K562 (cell line): ENCODE measurements at regions not wholly inside any gene's neighbourhood (a gene's known extent, or its start where the extent isn't known, plus 50 kb on each side); places are given as distances from the start of the nearest gene placed in this dataset.

Experiments used
- ATAC-seq: fragments of 200-7000 bp; cut with Tn5 transposase; 3 replicates; pipeline ENCODE4 v1.9.1; 2020; ENCODE audit warnings: moderate library complexity
- BruUV-seq: library from RNA; stranded (reverse); fragments of 400-500 nt; replicated peaks from 2 replicates; lab custom pipeline; 2021; lab: Mats Ljungman, UMichigan
- CTCF ChIA-PET: fragments of 300-600 bp; formaldehyde crosslinking; extraction: SDS; loops from one replicate; lab custom pipeline; 2021; ENCODE audit warnings: low intra/inter-chr PET ratio; lab: Yijun Ruan, JAX
- POLR2A ChIA-PET: fragments of 300-600, 350-650 bp; sonication (Branson Sonifier 250); formaldehyde crosslinking; extraction: SDS; loops from one replicate; lab custom pipeline; 2021; ENCODE audit warnings: antibody characterized with exemption, inconsistent platforms; lab: Yijun Ruan, JAX
- DNase-seq, 4 experiments: peaks; one replicate each; pipeline versions ENCODE4 v3.0.0 to v3.0.0-alpha.2; 2011 to 2018; ENCODE audit warnings: low spot score in 3 of 4, mixed read lengths in 3 of 4; ENCODE audit errors: extremely low read depth in 1 of 4
- FAIRE-seq: peaks from 2 replicates; lab custom pipeline; 2011; peaks lifted over from hg19 to GRCh38; lab: Jason Lieb, UNC
- H2AFZ ChIP-seq: 2 replicates; pipeline ENCODE4 v1.6.0; 2011; ENCODE audit warnings: low read depth, low read length, control low read depth, inconsistent platforms
- H3K27ac ChIP-seq: fragments of 200-600 bp; 3 replicates; pipeline ENCODE4 v1.8.0; 2011; ENCODE audit warnings: low read depth, mild to moderate bottlenecking, control low read depth, inconsistent platforms, low read length, moderate library complexity, mixed read lengths; ENCODE audit errors: extremely low read depth
- H3K27me3 ChIP-seq, 2 experiments: fragments of 300-600 bp in 1 of 2; 2 replicates in 1 of 2; 3 replicates in 1 of 2; pipeline versions ENCODE4 v1.6.0 to v1.8.0; 2011; ENCODE audit warnings: inconsistent platforms in 2 of 2, low read length in 2 of 2, mild to moderate bottlenecking in 1 of 2, mixed read lengths in 1 of 2, moderate library complexity in 1 of 2; ENCODE audit not compliant: control insufficient read depth in 2 of 2, insufficient read depth in 2 of 2
- H3K36me3 ChIP-seq: fragments of 300-600 bp; 3 replicates; pipeline ENCODE4 v1.8.0; 2011; ENCODE audit warnings: mild to moderate bottlenecking, low read length, inconsistent platforms; ENCODE audit not compliant: control insufficient read depth, insufficient read depth
- H3K4me1 ChIP-seq, 2 experiments: fragments of 200-600 bp in 1 of 2; replicated peaks in 1 of 2; 2 replicates in 1 of 2; 3 replicates in 1 of 2; pipeline versions ENCODE4 v1.5.1 to v1.8.0; 2011; ENCODE audit warnings: inconsistent platforms in 2 of 2, low read length in 2 of 2, mild to moderate bottlenecking in 1 of 2, mixed read lengths in 1 of 2, moderate library complexity in 1 of 2; ENCODE audit not compliant: control insufficient read depth in 2 of 2, insufficient read depth in 2 of 2
- H3K4me2 ChIP-seq: 2 replicates; pipeline ENCODE4 v1.6.1; 2011; ENCODE audit warnings: low read length, control low read depth, inconsistent platforms, mixed read lengths; ENCODE audit not compliant: insufficient read depth
- H3K4me3 ChIP-seq: fragments of 200-600 bp; sonication (generic), shearing (Covaris generic); 2 replicates; pipeline ENCODE4 v1.5.1; 2016; ENCODE audit warnings: control low read depth, inconsistent platforms
- H3K79me2 ChIP-seq: fragments of 200-600 bp; 3 replicates; pipeline ENCODE4 v1.8.0; 2011; ENCODE audit warnings: low read length, inconsistent platforms; ENCODE audit not compliant: control insufficient read depth, insufficient read depth
- H3K9ac ChIP-seq, 2 experiments: 2 replicates each; pipeline versions ENCODE4 v1.6.0 to v1.6.1; 2011; ENCODE audit warnings: low read depth in 2 of 2, low read length in 2 of 2, control low read depth in 1 of 2, inconsistent platforms in 1 of 2, mild to moderate bottlenecking in 1 of 2, mixed read lengths in 1 of 2; ENCODE audit not compliant: insufficient read depth in 1 of 2
- H3K9me1 ChIP-seq: one replicate; pipeline ENCODE4 v1.6.0; 2011; ENCODE audit warnings: inconsistent platforms, mild to moderate bottlenecking, low read length, moderate library complexity; ENCODE audit not compliant: control insufficient read depth, insufficient read depth
- H3K9me3 ChIP-seq: replicated peaks from 2 replicates; pipeline ENCODE4 v1.5.1; 2011; ENCODE audit warnings: low read depth, low read length, inconsistent platforms; ENCODE audit not compliant: control insufficient read depth, insufficient read depth
- H4K20me1 ChIP-seq: replicated peaks from 2 replicates; pipeline ENCODE4 v1.6.1; 2011; ENCODE audit warnings: low read length, inconsistent platforms, mixed read lengths; ENCODE audit not compliant: control insufficient read depth, insufficient read depth
- HEY1 ChIP-seq: fragments of 250-450 bp; sonication (Bioruptor Pico); IDR thresholded peaks from 2 replicates; pipeline ENCODE4 v1.5.0; 2020; ENCODE audit warnings: mild to moderate bottlenecking, moderate library complexity, borderline replicate concordance
- HNRNPH1 ChIP-seq: fragments of 200-400 bp; formaldehyde crosslinking; optimal IDR thresholded peaks from 2 replicates; pipeline ENCODE3; 2017; ENCODE audit warnings: low read depth, mild to moderate bottlenecking, low read length, moderate library complexity
- IFI16 ChIP-seq: fragments of 250-450 bp; sonication (Bioruptor Pico); IDR thresholded peaks from 2 replicates; pipeline ENCODE4 v2.1.2; 2022; ENCODE audit warnings: mild to moderate bottlenecking, inconsistent platforms
- NCOA1 ChIP-seq: fragments of 450-650 bp; IDR thresholded peaks from 2 replicates; pipeline ENCODE4 v1.6.1; 2016; ENCODE audit warnings: low read depth
- SNRNP70 ChIP-seq: fragments of 200-400 bp; formaldehyde crosslinking; optimal IDR thresholded peaks from 2 replicates; pipeline ENCODE3; 2017; ENCODE audit warnings: low read depth, low read length
- ZNF140 ChIP-seq: fragments of 250-450 bp; sonication (Bioruptor Pico); IDR thresholded peaks from 2 replicates; pipeline ENCODE4 v1.8.0; 2021; ENCODE audit warnings: moderate library complexity, mild to moderate bottlenecking, inconsistent platforms
- ZSCAN29 ChIP-seq: fragments of 450-650 bp; IDR thresholded peaks from 2 replicates; pipeline ENCODE4 v1.6.1; 2017
- WGBS: fragments of 100-300 bp; shearing (Covaris generic); methylation state at CpG from one replicate; pipeline ENCODE4 v1.1.6; 2016; ENCODE audit warnings: low coverage, mixed read lengths; ENCODE audit not compliant: insufficient coverage; ENCODE audit errors: missing lambda C conversion rate; 5-methylcytosine and 5-hydroxymethylcytosine counted together
- in situ Hi-C: fragments of 300-500 bp; cut with MboI; formaldehyde crosslinking; loops from 4 replicates; pipeline ENCODE4 v1.15.0; 2018; ENCODE audit warnings: inconsistent platforms, mixed read lengths
- intact Hi-C: fragments of 100-400 bp; cut with micrococcal nuclease; formaldehyde crosslinking; loops from 2 replicates; pipeline ENCODE4 v1.14.2; 2022
- TF ChIP-seq, protein P1 (sequence below): fragments of 250-450 bp; sonication (Bioruptor Pico); IDR thresholded peaks from 2 replicates; pipeline ENCODE4 v1.4.0; 2020

DNA sequence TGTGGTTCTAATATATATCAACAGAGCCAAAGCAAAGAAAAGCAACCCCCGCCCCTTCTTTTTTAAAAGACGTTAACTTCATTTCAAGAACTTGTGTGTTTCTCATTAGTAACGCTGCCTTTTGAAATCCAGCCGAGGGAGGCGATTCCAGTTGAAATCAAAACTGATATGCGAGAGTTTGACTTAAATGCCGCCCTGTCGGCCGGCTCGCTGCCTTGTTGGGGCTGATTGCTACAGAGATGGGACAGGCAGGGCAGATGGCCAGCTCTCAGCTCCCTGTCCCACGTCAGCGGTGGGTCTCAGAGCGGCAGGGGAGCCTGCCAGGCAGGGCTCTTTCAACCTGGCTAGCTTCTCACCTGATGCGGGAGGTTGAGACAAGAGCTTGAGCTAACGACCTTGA is 51.9 kb upstream of the ALX4 start:
- in situ Hi-C loops: no loop called here
- intact Hi-C loops: loop anchor here (10.0 kb wide), 1 partner anchor 63 kb away; no protein-coding TSS in a partner anchor
- Histone ChIP-seq H3K27me3 (peaks cover 33 to 58% of the 10 kb centered on the region in 2 experiments), H3K9me1 (no peaks in the 10 kb centered on the region), H3K9me3 (no peaks in the 10 kb centered on the region), H3K4me2 (peak overlapping the region; percentile 44), H3K36me3 (no peaks in the 10 kb centered on the region), H3K27ac (no peak overlapping the region), H3K4me3 (no peak overlapping the region), H4K20me1 (0 out of 2 replicates have a peak, but pooled peaks cover 2% of the 10 kb centered on the region), H3K9ac (peak overlapping the region in 1 of 2 experiments; percentile 87; a peak in 2 of 4 replicates), H3K79me2 (no peaks in the 10 kb centered on the region), H2AFZ (peak overlapping the region; percentile 44; the same call in 1 of the 2 replicates), H3K4me1 (peaks cover 5 to 12% of the 10 kb centered on the region in 2 experiments; a peak in 3 of 5 replicates)
- under 1% methylated on average over 15 of the region's 15 CpGs for WGBS
- DNase-seq: no peak
- TF ChIP-seq NCOA1 (no peak), ZNF140 (CRISPR knock-in tag) (no peak), HNRNPH1 (no peak), SNRNP70 (no peak), ZSCAN29 (no peak), IFI16 (CRISPR knock-in tag) (no peak), HEY1 (CRISPR knock-in tag) (no peak)
- TF ChIP-seq, protein P1, sequence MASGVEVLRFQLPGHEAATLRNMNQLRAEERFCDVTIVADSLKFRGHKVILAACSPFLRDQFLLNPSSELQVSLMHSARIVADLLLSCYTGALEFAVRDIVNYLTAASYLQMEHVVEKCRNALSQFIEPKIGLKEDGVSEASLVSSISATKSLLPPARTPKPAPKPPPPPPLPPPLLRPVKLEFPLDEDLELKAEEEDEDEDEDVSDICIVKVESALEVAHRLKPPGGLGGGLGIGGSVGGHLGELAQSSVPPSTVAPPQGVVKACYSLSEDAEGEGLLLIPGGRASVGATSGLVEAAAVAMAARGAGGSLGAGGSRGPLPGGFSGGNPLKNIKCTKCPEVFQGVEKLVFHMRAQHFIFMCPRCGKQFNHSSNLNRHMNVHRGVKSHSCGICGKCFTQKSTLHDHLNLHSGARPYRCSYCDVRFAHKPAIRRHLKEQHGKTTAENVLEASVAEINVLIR (CRISPR knock-in tag): no peak
- FAIRE-seq: no peak
- no peak; the same call in 1 of the 3 replicates for ATAC-seq
- POLR2A ChIA-PET: interaction anchor here (0.6 kb wide), 1 partner anchor 176 kb away, joined by 3 read pairs; no protein-coding TSS in a partner anchor
- CTCF ChIA-PET: no interaction called here
- BruUV-seq: no TSS peak
